AG10803 (cell line): ENCODE measurements at regions not wholly inside any gene's neighbourhood (a gene's known extent, or its start where the extent isn't known, plus 50 kb on each side); places are given as distances from the start of the nearest gene placed in this dataset.
A peak's percentile ranks its signal among the peaks of the same experiment; 100 is the strongest.

ENCODE experiments used
- DNase-seq: peaks from one replicate; pipeline ENCODE4 v3.0.0; 2010; ENCODE audit warnings: low read depth
- H3K4me3 ChIP-seq: 2 replicates; pipeline ENCODE4 v1.5.1; 2011; ENCODE audit warnings: mild to moderate bottlenecking, low read length, control low read depth
- TF ChIP-seq, protein P1 (sequence below): conservative IDR thresholded peaks from 2 replicates; pipeline ENCODE4 v1.5.1; 2011; ENCODE audit warnings: mild to moderate bottlenecking, low read length, control low read depth, inconsistent platforms

DNA sequence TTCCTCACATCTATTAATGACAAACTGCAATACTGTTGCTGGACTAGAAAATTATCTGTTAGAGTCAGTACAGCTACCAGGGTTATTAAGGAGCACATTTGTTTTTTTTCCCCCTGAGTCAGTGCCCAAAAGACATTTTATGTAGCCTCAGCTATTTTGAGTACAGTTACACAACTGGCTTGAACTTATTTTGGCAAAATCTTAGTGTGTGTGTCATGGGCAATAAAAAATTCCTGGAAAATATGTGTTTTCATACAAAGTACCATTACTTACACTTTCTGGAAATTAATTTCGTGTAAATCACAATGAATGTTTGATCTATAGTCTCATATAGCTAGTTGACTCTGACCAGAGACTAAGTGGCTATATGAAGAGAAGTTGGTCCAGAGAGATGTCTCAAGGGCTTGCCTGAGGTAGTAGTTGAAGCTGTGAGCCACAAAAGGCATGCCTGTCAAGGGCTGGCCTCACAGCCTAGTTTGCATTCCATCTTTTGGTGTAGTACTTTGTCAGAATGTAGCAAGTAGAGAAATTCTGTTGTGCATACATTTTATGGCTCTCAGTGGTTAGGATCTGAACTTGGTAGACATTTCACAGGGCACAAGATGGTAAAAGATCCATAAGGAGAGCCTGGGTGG, 283.4 kb downstream of the MTX2 start:
- H3K4me3 ChIP-seq: peak overlapping the region; percentile 56; the same call in 1 of the 2 replicates
- TF ChIP-seq, protein P1, sequence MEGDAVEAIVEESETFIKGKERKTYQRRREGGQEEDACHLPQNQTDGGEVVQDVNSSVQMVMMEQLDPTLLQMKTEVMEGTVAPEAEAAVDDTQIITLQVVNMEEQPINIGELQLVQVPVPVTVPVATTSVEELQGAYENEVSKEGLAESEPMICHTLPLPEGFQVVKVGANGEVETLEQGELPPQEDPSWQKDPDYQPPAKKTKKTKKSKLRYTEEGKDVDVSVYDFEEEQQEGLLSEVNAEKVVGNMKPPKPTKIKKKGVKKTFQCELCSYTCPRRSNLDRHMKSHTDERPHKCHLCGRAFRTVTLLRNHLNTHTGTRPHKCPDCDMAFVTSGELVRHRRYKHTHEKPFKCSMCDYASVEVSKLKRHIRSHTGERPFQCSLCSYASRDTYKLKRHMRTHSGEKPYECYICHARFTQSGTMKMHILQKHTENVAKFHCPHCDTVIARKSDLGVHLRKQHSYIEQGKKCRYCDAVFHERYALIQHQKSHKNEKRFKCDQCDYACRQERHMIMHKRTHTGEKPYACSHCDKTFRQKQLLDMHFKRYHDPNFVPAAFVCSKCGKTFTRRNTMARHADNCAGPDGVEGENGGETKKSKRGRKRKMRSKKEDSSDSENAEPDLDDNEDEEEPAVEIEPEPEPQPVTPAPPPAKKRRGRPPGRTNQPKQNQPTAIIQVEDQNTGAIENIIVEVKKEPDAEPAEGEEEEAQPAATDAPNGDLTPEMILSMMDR: no peak; the same call in 1 of the 2 replicates
- DNase-seq: peak; percentile 94

DNA sequence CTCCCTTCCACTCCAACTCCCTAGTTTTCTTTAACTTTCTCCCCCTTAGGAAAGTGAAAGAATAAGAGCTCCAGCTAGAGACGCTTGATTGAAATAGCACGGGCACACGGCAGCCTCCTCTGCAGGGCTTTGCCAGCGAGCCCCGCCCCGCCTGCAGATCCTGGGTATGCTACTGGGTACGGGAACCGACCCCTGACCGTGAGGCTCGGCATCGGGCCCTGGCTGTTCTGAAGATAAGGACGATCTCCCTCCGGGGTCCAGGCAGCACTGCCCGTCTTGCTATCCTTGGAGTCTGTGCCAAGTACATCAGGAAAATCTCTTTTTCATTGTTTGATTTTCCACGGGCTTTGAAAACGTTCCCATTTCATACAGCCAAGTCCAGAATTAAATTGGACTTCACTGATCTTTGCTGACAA, 284.5 kb downstream of the MTX2 start:
- TF ChIP-seq, protein P1: peak; percentile 48
- peak; percentile 72 for DNase-seq
- H3K4me3 ChIP-seq: peak overlapping the region; percentile 56

DNA sequence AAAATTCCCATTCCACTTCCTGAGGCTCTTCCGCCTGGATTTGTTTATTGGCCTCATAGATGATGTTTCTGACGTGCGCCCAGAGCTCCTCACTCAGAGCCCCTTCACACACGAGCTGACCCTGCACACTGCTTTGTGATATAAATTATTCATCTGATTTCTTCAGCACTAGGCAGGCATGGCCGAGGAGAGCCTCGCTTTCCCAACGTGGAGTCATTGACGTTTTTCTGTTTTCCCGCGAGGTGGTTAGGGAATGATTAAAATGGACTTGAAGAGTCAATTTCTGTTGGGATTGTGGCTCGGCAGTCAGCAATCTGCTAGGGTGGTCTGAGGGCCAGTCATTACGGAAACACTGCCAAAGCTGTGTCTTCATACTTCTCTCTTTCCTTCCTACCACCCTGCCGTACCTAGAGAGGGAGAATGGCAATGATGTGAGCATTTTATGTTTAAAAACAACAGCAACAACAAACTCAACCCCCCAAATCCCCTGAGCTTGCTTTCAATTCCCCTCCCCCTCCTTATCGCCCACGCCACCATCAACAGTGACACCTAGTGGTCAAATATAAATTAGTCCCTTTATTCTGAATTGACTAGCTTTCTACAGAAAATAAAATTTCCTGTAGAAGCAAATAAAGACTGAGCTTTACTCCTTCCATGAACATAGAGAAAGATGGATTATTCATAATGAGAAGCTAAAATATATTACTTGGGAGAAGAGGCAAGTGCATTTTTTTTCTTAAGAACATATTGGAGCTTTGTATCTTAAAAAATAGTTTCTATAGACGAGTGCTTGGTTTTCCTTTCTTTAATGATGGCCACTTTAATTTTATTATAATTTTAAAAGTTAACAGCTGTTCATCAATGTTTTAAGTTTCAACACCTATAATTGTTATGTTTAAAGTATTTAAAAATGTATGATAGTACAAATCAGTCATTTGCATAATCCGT, 285.1 kb downstream of the MTX2 start:
- TF ChIP-seq, protein P1: peak; percentile 82
- H3K4me3 ChIP-seq: peak overlapping the region; percentile 56
- DNase-seq: peak; percentile 71

DNA sequence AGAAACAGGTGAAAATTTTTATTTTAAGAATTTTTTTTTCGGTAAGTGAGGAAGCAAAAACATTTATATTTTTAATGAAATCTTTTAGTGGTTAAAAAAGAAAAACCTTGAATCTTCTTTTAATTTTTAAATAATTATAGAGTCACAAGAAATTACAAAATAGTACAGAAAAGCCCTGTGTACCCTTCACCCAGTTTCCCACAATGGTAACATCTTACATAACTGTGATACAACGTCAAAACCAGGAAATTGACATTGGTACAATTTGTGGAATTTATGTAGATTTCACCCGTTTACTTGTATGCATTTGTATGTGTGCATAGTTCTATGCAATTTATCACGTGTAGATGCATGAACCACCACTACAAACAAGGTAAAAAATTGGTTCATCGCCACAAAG, 285.9 kb downstream of the MTX2 start:
- TF ChIP-seq, protein P1: no peak
- no peak for DNase-seq

DNA sequence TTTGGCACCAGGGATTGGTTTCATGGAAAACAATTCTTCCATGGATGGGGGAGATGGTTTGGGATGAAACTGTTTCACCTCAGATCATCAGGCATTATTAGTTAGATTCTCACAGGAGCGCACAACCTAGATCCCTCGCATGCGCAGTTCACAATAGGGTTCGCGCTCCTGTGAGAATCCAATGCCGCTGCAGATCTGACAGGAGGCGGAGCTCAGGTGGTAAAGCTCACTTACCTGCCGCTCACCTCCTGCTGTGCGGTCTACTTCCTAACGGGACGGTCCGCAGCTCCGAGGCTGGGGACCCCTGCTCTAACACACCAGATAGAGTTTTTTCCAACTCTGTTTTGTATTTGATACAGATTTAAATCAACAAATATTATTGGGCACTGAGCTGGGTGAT, 286.5 kb downstream of the MTX2 start:
- TF ChIP-seq, protein P1: no peak
- H3K4me3 ChIP-seq: no peak overlapping the region
- no peak for DNase-seq

More for the DNA sequence above, 285.9 kb downstream of the MTX2 start:
- no peak overlapping the region for H3K4me3 ChIP-seq

DNA sequence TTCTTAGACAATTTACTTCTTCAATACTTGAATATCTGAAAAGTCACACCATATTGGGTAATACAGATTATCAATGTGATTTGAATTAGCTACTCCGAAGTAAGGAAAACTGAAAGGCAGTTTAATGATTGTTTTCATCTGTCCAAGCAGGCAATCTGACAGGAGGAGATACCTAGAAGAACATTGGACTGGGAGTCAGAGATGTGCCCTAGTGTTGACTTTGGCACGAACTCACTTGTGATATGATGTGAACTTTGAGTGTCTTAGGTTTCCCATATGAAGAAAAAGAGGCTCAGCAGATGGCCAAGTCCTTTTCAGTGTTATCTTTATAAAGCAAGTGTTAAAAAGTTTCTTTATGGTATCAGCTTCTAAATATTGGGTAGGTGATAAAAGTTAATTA, 287.1 kb downstream of the MTX2 start:
- TF ChIP-seq, protein P1: no peak
- no peak overlapping the region for H3K4me3 ChIP-seq

DNA sequence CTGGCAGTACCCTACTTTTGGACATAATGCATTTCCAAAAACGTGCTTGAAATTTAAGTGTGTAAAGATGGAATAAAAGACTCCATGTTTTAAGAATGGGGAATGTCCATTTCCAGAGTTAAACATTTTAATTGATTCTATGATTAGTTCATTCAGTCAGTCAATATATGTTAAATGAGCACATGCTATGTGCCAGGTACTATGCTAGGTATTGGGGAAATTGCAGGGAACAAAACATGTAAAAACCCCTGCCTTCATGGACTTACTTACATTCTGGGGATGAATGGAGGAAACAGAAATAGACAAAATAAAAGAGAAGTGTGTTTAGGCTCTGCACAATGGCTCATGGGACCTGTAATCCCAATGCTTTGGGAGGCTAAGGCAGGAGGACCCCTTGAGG, 288.6 kb downstream of the MTX2 start:
- no peak for DNase-seq
- H3K4me3 ChIP-seq: no peak overlapping the region
- TF ChIP-seq, protein P1: no peak

More for the DNA sequence above, 287.1 kb downstream of the MTX2 start:
- no peak for DNase-seq
